HG03558 (cell line): ENCODE measurements at regions not wholly inside any gene's neighbourhood (a gene's known extent, or its start where the extent isn't known, plus 50 kb on each side); places are given as distances from the start of the nearest gene placed in this dataset.

Experiments
- ATAC-seq: cut with Tn5 transposase; IDR thresholded peaks from one replicate; pipeline ENCODE4 v1.9.1; 2021; ENCODE audit warnings: moderate number of reproducible peaks; ENCODE audit not compliant: unreplicated experiment; ENCODE audit errors: extremely low read depth

- no peak for ATAC-seq
Observed at GRCh38 chr2:8622924-8623465, 58.9 kb upstream of the ID2 start.

DNA sequence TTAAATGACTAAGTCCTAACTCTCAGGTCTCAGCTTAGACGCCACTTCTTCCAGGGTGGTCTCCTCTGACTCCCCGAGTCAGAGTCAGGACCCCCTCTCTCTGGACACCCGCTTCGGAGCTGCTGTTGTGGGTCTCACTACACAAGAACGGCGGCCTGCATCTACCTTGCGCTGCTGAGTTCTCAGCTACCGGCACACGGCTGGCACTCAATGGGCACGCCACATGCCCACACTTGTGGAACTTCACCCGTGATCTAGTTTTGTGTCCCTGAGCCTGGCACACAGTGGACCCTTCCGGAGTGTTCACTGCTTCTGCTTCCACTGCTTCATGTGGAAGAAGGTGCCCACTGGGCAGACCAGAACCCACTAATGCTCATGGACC is 58.3 kb upstream of the ID2 start:
- ATAC-seq: no peak

DNA sequence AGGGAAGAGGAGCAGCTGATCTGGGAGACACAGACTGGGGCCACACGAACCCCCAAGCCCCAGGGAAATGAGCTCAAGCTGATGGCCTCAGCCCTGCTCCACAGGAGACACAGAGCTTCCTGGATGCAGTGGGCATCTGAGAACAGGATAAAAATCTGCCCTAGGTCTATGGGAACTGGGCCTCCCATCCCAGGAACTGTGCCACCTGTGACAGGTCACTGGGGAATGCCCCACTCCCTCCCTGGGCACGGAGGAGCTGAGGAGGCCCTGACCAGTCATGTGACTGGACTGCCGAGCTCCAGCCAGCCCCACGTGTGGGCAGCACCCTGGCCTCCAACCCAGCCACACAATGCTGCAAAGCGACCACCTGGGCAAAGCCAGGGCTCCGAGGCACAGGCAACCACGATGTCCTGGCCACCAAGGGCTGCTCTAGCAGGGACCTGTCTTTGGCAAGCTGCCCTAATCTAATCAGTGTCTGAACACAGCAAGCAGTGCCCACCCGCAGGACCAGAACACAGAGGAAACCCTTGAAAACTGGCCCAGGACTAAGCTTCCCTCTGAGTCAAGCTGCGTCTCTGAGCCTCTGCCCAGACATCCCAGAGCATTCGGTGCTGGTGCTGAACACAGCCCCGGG is 57.8 kb upstream of the ID2 start:
- no peak for ATAC-seq

DNA sequence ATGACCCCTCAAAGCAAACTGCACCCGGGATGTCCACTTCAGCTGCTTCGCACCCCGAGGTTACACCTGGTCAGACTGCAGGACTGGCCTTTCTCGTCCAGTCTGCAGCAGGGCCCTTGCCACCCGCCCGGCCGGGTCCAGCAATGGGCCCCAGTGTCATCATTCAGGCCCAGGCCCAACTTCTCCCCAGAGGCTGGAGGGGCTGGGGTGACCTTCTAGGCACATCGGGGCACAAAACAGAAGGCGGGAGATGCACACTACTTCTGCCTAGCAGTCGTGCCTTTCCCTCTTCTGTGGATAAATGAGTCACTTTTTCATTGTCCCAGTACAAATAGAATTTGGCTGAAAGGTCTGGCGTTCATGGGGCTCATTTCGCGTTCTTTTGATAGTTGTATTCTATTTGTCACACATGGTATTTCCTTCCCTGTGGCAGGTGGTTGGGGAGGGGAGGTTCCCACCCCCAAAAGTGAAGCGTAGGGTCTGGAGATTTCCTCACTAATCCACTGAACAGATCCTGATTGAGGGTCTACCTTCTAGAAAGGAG is 56.9 kb upstream of the ID2 start:
- ATAC-seq: no peak

- ATAC-seq: no peak
Observed at GRCh38 chr2:8625399-8626300, 56.2 kb upstream of the ID2 start.

- no peak for ATAC-seq
Observed at GRCh38 chr2:8626572-8626971, 55.3 kb upstream of the ID2 start.

- ATAC-seq: no peak
Observed at GRCh38 chr2:8627019-8627691, 54.7 kb upstream of the ID2 start.

- ATAC-seq: no peak
Observed at GRCh38 chr2:8627692-8628085, 54.2 kb upstream of the ID2 start.

DNA sequence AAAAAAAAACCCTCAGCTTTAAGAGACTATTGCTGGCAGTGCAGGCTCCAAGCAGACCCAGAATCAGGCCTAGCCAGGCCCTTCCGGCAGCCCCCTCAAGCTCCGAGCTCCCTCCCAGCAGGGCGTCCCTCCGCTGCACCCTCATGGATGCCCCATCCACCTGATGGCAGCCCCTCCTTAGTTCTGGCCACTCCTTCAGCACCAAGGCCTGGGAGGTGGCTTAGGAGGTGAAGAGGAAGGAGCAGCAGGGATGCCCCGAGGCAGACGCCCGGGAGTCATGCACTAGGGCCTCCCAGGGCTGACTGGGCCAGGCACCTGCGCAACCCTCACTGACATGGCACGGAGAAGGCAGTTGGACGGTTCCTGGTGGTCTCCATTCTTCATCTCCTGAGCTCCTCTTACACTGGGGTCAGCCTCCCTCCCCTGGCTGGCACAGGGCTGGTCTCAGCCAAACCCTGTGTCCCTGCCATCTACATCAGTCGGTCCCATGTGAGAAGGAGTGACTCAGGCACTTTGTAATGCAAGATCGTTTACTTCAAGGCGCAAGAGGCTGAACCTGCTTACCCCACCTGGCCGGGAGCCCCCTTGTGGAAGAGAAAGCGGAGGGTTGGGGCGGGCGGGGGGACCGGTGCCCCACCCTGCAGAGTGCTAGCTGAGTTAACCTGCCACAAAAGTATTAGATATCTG is 53.5 kb upstream of the ID2 start:
- no peak for ATAC-seq

- no peak for ATAC-seq
Observed at GRCh38 chr2:8628866-8629209, 53.0 kb upstream of the ID2 start.

GRCh38 chr2:8629402-8629801 is 52.5 kb upstream of the ID2 start:
- no peak for ATAC-seq

GRCh38 chr2:8630676-8631464 is 51.0 kb upstream of the ID2 start:
- ATAC-seq: no peak

GRCh38 chr2:8631465-8632005 is 50.3 kb upstream of the ID2 start:
- no peak for ATAC-seq
